ENCODE measurements at regions not wholly inside any gene's neighbourhood (a gene's known extent, or its start where the extent isn't known, plus 50 kb on each side); places are given as distances from the start of the nearest gene placed in this dataset.

GRCh38 chr3:19060404-19060803, 87.9 kb upstream of the KCNH8 start:
- no peaks in the 10 kb centered on the region for H3K79me2 ChIP-seq (ENCODE audit: control insufficient read depth, insufficient read depth, low read length)
- no peaks in the 10 kb centered on the region for H3K9me3 ChIP-seq (replicated peaks; ENCODE audit: control insufficient read depth, insufficient read depth, low read depth, low read length)
- no peaks in the 10 kb centered on the region for H3K36me3 ChIP-seq (ENCODE audit: control insufficient read depth, insufficient read depth, low read length)
- ChIA-PET POLR2A (no interaction called here), CTCF (ENCODE audit: low intra/inter-chr PET ratio) (no interaction called here)
- intact Hi-C loops (cut with micrococcal nuclease) (no loop called here), in situ Hi-C loops (cut with MboI) (no loop called here)
- H3K4me2 ChIP-seq (ENCODE audit: insufficient read depth, low read length) = no peak overlapping the region
- no peak overlapping the region for H3K27ac ChIP-seq (ENCODE audit: extremely low read depth, low read depth, low read length)
- 0% methylated on average over 1 of the region's 1 CpG for WGBS (ENCODE audit: insufficient coverage, low coverage, missing lambda C conversion rate)
- no peaks in the 10 kb centered on the region for H3K27me3 ChIP-seq (ENCODE audit: control insufficient read depth in 2 of 2, insufficient read depth in 2 of 2, low read length in 2 of 2)
- H4K20me1 ChIP-seq (replicated peaks; ENCODE audit: control insufficient read depth, insufficient read depth, low read length) = no peaks in the 10 kb centered on the region
- FAIRE-seq (no peak), ATAC-seq (no peak), DNase-seq (ENCODE audit: extremely low read depth in 1 of 4, low spot score in 3 of 4) (no peak)
- H3K4me1 ChIP-seq (replicated peaks in 1 of 2; ENCODE audit: control insufficient read depth in 2 of 2, insufficient read depth in 2 of 2, low read length in 2 of 2) = no peaks in the 10 kb centered on the region
- H3K4me3 ChIP-seq = no peak overlapping the region
- no TSS peak for BruUV-seq (replicated peaks)
- no peaks in the 10 kb centered on the region for H3K9me1 ChIP-seq (ENCODE audit: control insufficient read depth, insufficient read depth, low read length)
- no peak overlapping the region for H2AFZ ChIP-seq (ENCODE audit: low read depth, low read length)
- TF ChIP-seq ZNF239 (CRISPR knock-in tag; IDR thresholded peaks at IDR 0.05) = no peak
- TF ChIP-seq ZNF668 (CRISPR knock-in tag; IDR thresholded peaks at IDR 0.05) = no peak
- no peak for TF ChIP-seq E2F4 (CRISPR knock-in tag; IDR thresholded peaks at IDR 0.05; ENCODE audit: low read depth)
- no peak for TF ChIP-seq ZC3H4 (CRISPR knock-in tag; IDR thresholded peaks at IDR 0.05; ENCODE audit: borderline replicate concordance)
- TF ChIP-seq RBM14 (IDR thresholded peaks at IDR 0.05; ENCODE audit: borderline replicate concordance, insufficient read depth, low read depth, low read length) = no peak
- no peak for TF ChIP-seq ZNF253 (CRISPR knock-in tag; conservative IDR thresholded peaks at IDR 0.05)
- TF ChIP-seq HOXB6 (CRISPR knock-in tag; IDR thresholded peaks at IDR 0.05; ENCODE audit: borderline replicate concordance) = no peak
- no peak for TF ChIP-seq CREB1 (IDR thresholded peaks at IDR 0.05)
- no peak for TF ChIP-seq CREB1 (CRISPR knock-in tag; IDR thresholded peaks at IDR 0.05)
- no peak for TF ChIP-seq CREB3 (tag; conservative IDR thresholded peaks at IDR 0.05; ENCODE audit: low read depth)
- TF ChIP-seq SRSF3 (IDR thresholded peaks at IDR 0.05; ENCODE audit: insufficient read depth, low read length) = no peak
- TF ChIP-seq U2AF1 (optimal IDR thresholded peaks at IDR 0.05; ENCODE audit: low read depth, low read length) = no peak
- no peak for TF ChIP-seq HNRNPL (IDR thresholded peaks at IDR 0.05; ENCODE audit: low read depth, low read length)
- no peak for TF ChIP-seq CBFA2T3 (IDR thresholded peaks at IDR 0.05)
- no peak overlapping the region for H3K9ac ChIP-seq (ENCODE audit: insufficient read depth in 1 of 2, low read depth in 2 of 2, low read length in 2 of 2)

Measured in K562 (cell line).